Glomerular endothelial cell (primary cell): ENCODE measurements at regions not wholly inside any gene's neighbourhood (a gene's known extent, or its start where the extent isn't known, plus 50 kb on each side); places are given as distances from the start of the nearest gene placed in this dataset.

ENCODE experiments used
- DNase-seq: peaks from one replicate; pipeline ENCODE4 v3.0.0-alpha.2; 2011; ENCODE audit warnings: low read depth, low spot score; ENCODE audit errors: extremely low read depth

DNA sequence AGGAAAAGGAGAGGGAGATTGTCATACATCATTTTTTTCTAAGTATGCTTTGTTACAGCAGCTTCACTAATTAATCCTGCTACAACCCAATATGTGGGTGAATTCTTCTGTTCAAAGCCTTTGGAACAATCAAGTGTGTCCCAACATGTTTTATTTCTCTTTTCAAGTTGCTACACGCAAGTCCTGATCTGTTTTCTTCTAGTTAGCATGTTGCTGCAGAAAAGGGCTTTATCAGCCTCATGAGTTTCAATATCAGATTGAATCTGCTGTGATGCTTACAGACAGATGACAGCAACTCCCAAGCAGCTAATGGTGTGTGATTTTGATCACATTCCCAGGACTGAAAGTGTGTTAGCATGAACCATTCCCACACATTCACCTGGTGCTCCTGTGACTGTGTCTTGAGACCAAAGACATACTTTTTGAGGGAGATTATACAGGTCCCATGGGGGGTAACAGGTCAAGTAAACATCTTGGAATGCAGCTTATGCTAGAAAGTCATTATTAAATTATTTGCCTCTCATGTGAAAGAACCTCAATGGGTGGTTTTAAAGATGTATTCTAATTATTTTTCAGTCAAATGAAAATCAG lies 96.9 kb upstream of the KCNJ16 start:
- DNase-seq, result no peak

DNA sequence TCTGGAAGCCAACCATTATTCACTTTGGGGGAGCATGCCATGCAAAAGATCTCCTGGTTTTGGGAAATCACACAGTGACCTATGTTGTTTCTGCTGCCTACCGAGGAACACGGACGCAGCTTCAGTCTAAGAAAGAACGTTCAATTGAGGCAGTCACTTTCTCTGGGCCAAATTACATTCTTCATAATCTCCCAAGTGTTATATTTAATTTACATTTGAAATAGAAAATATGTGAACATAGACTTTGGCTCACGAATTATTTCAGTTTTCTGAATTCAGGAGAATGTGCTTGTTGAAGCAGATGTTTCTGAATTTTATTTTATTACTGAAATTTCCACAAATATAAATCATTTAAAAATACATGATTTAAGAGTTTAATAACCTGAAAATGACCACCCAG lies 93.6 kb upstream of the KCNJ16 start:
- DNase-seq, result no peak

DNA sequence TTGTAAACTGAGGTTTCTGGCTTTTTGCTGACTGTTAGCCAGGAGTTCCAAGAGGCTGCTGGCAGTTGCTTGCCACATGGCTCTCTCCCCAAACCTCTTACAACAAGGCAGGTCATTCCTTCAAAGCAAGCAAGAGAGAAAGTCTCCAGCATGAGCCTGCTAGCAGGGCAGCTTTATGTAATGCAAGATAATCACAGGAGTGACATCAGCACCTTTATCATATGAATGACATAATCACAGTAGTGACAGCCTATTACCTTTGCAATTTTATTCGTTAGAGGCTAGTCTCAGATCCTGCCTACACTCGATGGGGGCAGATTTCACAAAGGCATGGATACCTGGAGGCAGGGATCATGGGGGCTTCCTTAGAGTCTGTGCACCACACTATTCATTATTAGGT lies 79.5 kb upstream of the KCNJ16 start:
- no peak for DNase-seq

DNA sequence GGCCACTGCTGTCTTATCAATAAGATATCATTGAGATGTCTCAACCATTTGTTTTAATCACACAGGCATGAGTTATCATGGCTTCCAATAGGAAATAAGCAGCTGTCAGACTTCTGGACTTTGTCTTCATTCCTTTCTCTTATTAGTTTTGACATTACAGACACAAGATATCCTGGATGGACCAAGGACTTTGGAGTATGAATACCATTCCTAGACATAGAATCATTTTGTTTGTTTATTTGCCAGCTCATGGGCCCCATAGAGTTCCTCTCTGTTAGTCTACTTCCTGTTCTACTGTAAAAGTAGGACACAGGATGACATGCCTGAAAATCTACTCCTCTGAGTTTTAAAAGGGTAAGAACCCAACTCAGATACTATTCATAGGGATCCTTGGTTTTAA lies 77.7 kb upstream of the KCNJ16 start:
- DNase-seq, result no peak

DNA sequence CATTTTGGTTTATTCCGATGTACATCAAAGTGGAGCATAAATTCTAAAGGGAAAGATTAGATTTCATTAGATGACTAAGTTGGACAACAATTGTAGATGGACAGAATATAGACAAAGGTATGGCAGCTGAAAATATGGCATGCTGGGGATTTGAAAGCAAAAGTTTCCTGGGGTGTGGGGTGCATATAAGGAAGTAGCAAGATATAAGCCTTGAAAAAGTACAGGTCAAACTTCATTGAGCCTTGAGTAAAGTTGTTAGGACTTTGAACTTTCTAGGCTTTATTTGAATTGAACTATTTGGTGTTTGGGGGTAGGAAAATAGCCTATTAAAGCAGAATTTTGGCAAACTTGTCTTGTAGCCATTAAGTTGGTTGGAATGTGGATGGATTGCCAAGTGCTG lies 75.8 kb upstream of the KCNJ16 start:
- DNase-seq, result no peak

DNA sequence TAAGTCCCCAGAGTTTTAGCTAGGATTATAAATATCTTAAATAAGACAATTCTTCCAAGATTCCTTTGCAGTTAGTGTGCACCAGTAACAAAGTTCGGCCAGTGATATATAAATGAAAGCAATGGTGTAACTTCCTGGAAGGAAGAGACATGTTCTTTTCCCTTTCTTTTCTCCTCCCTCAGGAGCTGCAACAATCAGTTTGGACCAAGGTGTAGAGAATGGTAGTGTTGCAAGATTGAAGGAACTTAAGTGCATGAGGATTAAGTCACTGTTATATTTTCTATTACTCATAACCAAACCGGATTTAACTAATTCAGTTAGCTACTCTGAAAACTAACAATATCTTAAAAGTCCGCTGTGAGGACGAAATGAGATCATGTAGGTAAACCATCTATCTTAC lies 68.9 kb upstream of the KCNJ16 start:
- DNase-seq, result no peak

DNA sequence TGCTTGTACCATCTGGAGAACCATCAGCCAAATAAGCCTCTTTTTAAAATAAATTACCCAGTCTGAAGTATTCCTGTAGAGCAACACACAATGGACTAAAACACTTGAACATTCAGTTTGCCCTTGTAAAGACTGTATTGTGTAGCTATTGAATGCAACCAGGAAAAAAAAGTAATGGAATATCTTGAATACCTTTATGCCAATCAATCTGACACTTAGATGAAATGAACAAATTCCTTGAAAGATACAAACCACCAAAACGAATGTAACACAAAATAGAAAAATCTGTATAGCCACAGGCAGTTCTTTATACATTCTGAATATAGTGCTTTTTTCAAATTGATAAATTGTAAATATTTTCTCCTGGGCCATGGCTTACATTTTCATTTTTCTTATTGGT lies 63.3 kb upstream of the KCNJ16 start:
- no peak for DNase-seq

DNA sequence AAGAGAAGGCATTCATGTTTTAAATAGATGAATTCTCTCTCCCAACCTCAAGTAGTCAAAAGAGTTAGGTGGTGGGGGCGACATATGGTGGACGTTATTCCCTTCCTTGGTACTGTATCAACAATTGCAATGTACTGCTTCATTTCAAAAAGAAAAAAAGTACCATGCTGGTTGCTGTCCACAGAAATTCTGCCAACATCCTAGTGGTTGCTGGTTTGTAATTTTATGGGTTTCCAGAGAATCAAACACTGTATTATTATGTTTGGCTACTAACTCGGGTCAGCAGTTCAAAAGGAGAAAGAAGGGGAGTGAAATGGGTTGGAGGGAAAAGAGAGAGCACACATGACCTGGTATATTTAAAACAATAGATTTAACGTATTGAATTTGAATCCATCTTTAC lies 61.1 kb upstream of the KCNJ16 start:
- no peak for DNase-seq

DNA sequence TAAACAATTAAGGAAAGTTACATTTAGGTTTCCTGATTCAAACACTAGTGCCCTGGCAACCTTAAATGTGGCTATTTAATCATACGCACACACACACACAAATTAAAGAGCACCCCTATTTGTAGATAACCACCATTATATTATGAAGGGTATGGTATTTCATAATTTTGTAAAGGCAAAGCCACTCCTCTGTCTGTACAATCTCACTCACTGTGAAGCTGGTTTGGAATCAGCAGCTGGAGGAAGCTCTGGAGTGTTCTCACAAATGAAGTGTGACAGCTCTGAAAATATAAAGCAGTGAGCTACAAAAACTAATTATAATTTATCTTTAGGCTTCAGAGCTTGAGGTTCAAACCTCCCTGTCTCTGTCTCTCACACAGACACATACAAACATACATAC lies 57.9 kb upstream of the KCNJ16 start:
- DNase-seq, result no peak

DNA sequence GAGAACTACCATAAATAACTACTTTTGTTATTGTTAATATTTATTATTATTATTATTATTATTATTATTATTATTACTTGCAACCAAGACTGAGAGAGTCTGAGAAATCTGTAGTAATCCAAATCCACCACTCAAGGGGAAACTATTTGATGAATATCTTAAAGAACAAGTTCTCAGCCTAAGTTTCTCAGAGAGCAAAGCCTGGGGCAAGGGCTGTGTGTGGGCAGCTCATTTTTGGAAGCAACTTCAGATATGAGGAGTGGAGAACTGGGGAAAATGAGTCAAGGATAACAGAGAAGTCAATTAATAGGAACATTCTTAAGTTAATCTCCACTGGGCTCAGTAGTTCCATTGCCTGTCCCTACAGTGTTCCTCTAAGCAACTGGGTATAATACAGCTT lies 57.1 kb upstream of the KCNJ16 start:
- no peak for DNase-seq

DNA sequence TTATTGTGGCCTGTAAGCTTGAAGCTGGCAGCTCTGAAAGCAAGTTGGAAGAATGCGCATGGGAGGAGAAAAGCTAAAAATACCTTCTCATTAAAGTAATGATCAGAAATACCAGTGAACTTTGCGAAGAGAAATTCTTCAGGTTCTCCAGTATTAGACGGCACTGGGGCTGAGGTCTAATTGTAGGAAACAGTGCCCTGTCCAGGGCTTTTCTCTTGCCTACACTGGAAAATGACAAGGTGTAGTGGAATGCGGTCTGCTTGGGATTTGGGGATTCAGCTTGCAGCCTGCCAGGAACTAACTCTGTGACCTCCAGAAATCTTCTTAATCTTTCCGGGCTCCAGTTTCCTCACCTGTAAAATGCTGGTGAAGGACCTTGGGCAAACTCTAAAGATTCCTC lies 53.3 kb upstream of the KCNJ16 start:
- DNase-seq, result no peak

DNA sequence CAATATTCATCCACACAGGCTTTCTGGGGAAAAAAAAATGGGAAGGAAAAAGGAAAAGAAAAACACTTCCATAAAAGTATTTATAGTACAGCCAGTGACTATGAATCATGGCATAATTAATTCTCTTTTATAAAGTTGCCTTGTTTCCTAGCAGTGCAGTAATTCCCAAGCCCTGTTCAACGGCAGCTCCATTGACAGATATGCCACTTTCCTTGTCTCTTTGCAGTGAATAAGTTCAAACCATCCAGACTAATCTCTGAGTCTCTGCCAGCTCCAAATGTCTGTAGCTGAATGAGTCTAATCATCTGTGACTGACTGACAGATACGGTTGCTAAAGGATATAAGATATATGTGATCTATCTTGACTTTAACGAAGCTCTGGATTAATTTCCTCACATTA lies 52.9 kb upstream of the KCNJ16 start:
- no peak for DNase-seq

DNA sequence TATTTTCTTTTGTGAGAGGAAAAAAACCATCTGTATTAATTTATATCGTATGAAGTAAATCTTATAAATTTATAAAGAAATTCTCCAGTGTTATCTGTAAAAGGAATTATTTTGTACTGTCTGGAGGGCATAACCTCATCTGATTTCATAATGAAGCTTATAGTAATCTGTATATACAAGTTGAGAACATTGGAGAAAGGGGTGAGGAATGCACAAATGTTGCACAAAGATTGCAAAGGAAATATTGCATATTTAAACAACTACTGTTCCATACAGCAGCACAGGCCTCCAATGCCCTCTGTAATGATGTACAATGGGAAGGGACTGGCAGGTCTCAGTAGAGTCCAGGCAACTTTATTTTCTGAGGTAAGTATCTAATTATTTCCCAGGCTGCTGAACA lies 50.8 kb upstream of the KCNJ16 start:
- DNase-seq, result no peak
